ENCODE measurements at regions not wholly inside any gene's neighbourhood (a gene's known extent, or its start where the extent isn't known, plus 50 kb on each side); places are given as distances from the start of the nearest gene placed in this dataset.

DNA sequence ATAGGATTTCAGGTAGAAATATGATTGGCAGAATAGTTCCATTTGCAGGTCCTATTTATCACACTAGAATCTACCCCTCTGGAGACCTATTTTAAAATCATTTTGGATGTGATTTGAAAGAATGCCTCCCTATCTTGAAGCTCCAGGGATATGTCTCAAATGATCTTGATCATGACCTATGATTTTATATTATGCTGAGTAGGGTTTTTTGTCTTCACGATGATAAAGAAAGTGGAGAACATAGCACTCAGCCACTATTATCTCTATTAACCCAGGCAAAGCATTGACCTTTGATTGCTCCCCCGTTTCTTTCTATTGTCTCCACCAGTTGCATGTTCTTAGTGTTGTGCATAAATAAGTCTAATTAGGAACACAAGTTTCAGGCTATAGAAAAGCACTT, 307.9 kb downstream of the BLID start:
- H3K36me3 ChIP-seq (ENCODE audit: low read length): no peaks in the 10 kb centered on the region
- no peaks in the 10 kb centered on the region for H4K20me1 ChIP-seq (ENCODE audit: low read depth, low read length)

DNA sequence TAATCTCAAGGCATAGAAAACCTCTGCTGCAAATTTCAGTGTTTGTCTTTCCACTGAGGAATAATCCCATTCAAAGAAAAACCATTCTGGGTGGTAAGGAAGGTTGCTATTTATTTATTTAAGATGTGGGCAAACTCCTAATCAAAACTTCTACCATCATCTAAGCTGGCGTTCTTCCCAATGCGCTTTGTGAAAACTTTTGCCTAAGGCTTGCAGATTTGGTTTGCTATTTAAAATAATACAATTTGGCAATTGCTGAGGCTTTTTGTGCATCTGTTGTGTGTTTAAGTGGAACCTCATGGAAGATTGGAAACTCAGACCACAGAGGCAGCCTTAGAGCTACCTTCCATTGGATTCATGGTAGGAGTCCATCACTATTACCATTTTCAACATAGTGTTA, 309.0 kb downstream of the BLID start:
- Histone ChIP-seq H3K27me3 (ENCODE audit: low read length) (no peaks in the 10 kb centered on the region), H3K27ac (ENCODE audit: low read depth, low read length) (no peak overlapping the region), H3K9ac (ENCODE audit: low read length) (no peak overlapping the region), H3K4me3 (ENCODE audit: insufficient read depth, low read length, poor library complexity, severe bottlenecking) (no peak overlapping the region), H3K79me2 (ENCODE audit: insufficient read depth, low read length) (no peaks in the 10 kb centered on the region), H3K36me3 (ENCODE audit: low read length) (no peaks in the 10 kb centered on the region), H3F3A (ENCODE audit: insufficient read depth) (no peaks in the 10 kb centered on the region), H3K4me2 (ENCODE audit: low read depth, low read length, poor library complexity, severe bottlenecking) (no peak overlapping the region), H3K9me3 (ENCODE audit: insufficient read depth, low read length) (no peaks in the 10 kb centered on the region), H2AFZ (ENCODE audit: low read depth, low read length, severe bottlenecking) (no peak overlapping the region), H3K9me2 (replicated peaks; ENCODE audit: insufficient read depth, low read length) (no peaks in the 10 kb centered on the region), H4K20me1 (ENCODE audit: low read depth, low read length) (no peaks in the 10 kb centered on the region)
- TF ChIP-seq, protein P1, sequence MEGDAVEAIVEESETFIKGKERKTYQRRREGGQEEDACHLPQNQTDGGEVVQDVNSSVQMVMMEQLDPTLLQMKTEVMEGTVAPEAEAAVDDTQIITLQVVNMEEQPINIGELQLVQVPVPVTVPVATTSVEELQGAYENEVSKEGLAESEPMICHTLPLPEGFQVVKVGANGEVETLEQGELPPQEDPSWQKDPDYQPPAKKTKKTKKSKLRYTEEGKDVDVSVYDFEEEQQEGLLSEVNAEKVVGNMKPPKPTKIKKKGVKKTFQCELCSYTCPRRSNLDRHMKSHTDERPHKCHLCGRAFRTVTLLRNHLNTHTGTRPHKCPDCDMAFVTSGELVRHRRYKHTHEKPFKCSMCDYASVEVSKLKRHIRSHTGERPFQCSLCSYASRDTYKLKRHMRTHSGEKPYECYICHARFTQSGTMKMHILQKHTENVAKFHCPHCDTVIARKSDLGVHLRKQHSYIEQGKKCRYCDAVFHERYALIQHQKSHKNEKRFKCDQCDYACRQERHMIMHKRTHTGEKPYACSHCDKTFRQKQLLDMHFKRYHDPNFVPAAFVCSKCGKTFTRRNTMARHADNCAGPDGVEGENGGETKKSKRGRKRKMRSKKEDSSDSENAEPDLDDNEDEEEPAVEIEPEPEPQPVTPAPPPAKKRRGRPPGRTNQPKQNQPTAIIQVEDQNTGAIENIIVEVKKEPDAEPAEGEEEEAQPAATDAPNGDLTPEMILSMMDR (IDR thresholded peaks at IDR 0.05; ENCODE audit: insufficient read depth, low read length, poor library complexity, severe bottlenecking): no peak
- TF ChIP-seq EZH2phosphoT487 (conservative IDR thresholded peaks at IDR 0.05; ENCODE audit: low read length): no peak

More for the DNA sequence above, 307.9 kb downstream of the BLID start:
- H3K9me2 ChIP-seq (replicated peaks; ENCODE audit: insufficient read depth, low read length): no peaks in the 10 kb centered on the region
- no peak overlapping the region for H2AFZ ChIP-seq (ENCODE audit: low read depth, low read length, severe bottlenecking)
- H3K9me3 ChIP-seq (ENCODE audit: insufficient read depth, low read length): 0 out of 2 replicates have a peak, but pooled peaks cover 6% of the 10 kb centered on the region
- no peak overlapping the region for H3K4me2 ChIP-seq (ENCODE audit: low read depth, low read length, poor library complexity, severe bottlenecking)
- no peak overlapping the region for H3K27ac ChIP-seq (ENCODE audit: low read depth, low read length)
- H3K27me3 ChIP-seq (ENCODE audit: low read length): no peaks in the 10 kb centered on the region
- no peaks in the 10 kb centered on the region for H3K79me2 ChIP-seq (ENCODE audit: insufficient read depth, low read length)
- H3K4me3 ChIP-seq (ENCODE audit: insufficient read depth, low read length, poor library complexity, severe bottlenecking): no peak overlapping the region
- H3K9ac ChIP-seq (ENCODE audit: low read length): no peak overlapping the region
- TF ChIP-seq, protein P1 (IDR thresholded peaks at IDR 0.05; ENCODE audit: insufficient read depth, low read length, poor library complexity, severe bottlenecking): no peak
- no peak for TF ChIP-seq EZH2phosphoT487 (conservative IDR thresholded peaks at IDR 0.05; ENCODE audit: low read length)
- no peaks in the 10 kb centered on the region for H3F3A ChIP-seq (ENCODE audit: insufficient read depth)

DNA sequence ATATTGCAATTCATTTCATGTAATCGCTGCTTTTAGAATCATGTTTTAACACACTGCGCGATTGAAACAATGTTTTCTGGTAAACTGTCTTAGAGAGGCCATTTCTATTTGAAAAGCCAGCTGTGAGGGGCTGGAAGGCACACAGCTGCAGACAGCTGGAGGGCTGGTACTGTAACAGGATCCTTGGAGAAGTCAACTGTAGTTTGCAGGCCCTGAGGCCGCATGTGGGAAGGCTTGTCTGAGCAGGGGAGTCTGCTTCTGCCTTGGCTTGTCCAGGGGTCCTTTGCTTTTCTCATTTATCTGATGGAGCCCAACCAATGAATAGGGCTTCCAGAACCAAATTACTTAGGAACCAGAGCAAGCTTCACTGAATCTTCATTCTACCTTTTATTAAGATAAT, 313.5 kb downstream of the BLID start:
- Histone ChIP-seq H3K9ac (ENCODE audit: low read length) (no peak overlapping the region), H4K20me1 (ENCODE audit: low read depth, low read length) (no peaks in the 10 kb centered on the region), H3K27ac (ENCODE audit: low read depth, low read length) (no peak overlapping the region), H3K27me3 (ENCODE audit: low read length) (no peaks in the 10 kb centered on the region), H3K4me3 (ENCODE audit: insufficient read depth, low read length, poor library complexity, severe bottlenecking) (no peak overlapping the region), H3K4me2 (ENCODE audit: low read depth, low read length, poor library complexity, severe bottlenecking) (no peak overlapping the region), H3K79me2 (ENCODE audit: insufficient read depth, low read length) (no peaks in the 10 kb centered on the region), H2AFZ (ENCODE audit: low read depth, low read length, severe bottlenecking) (no peak overlapping the region), H3K36me3 (ENCODE audit: low read length) (no peaks in the 10 kb centered on the region), H3F3A (ENCODE audit: insufficient read depth) (no peaks in the 10 kb centered on the region), H3K9me2 (replicated peaks; ENCODE audit: insufficient read depth, low read length) (no peaks in the 10 kb centered on the region), H3K9me3 (ENCODE audit: insufficient read depth, low read length) (no peaks in the 10 kb centered on the region; the same call in 1 of the 2 replicates)
- TF ChIP-seq, protein P1 (IDR thresholded peaks at IDR 0.05; ENCODE audit: insufficient read depth, low read length, poor library complexity, severe bottlenecking): no peak
- TF ChIP-seq EZH2phosphoT487 (conservative IDR thresholded peaks at IDR 0.05; ENCODE audit: low read length): no peak

Measured in SU-DHL-6 (cell line).